ENCODE measurements at regions not wholly inside any gene's neighbourhood (a gene's known extent, or its start where the extent isn't known, plus 50 kb on each side); places are given as distances from the start of the nearest gene placed in this dataset.

GRCh38 chr12:111150360-111150759 lies 218.5 kb downstream of the PHETA1 start:
- no peak for TF ChIP-seq FOXA1 (IDR thresholded peaks at IDR 0.05)
- no peak for TF ChIP-seq SP1 (IDR thresholded peaks at IDR 0.05)
- no peak for TF ChIP-seq FOXM1 (IDR thresholded peaks at IDR 0.05; ENCODE audit: borderline replicate concordance)
- no peak for TF ChIP-seq HDGF (IDR thresholded peaks at IDR 0.05; ENCODE audit: borderline replicate concordance)
- no peak for TF ChIP-seq TARDBP (IDR thresholded peaks at IDR 0.05)
- TF ChIP-seq FOXK2 (IDR thresholded peaks at IDR 0.05) = no peak
- TF ChIP-seq, protein P1, sequence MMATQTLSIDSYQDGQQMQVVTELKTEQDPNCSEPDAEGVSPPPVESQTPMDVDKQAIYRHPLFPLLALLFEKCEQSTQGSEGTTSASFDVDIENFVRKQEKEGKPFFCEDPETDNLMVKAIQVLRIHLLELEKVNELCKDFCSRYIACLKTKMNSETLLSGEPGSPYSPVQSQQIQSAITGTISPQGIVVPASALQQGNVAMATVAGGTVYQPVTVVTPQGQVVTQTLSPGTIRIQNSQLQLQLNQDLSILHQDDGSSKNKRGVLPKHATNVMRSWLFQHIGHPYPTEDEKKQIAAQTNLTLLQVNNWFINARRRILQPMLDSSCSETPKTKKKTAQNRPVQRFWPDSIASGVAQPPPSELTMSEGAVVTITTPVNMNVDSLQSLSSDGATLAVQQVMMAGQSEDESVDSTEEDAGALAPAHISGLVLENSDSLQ (IDR thresholded peaks at IDR 0.05) = no peak
- no peak for TF ChIP-seq ARNT (IDR thresholded peaks at IDR 0.05)
- TF ChIP-seq L3MBTL2 (conservative IDR thresholded peaks at IDR 0.05) = no peak
- TF ChIP-seq BHLHE40 (IDR thresholded peaks at IDR 0.05; ENCODE audit: borderline replicate concordance) = no peak
